D721Med (cell line): ENCODE measurements at regions not wholly inside any gene's neighbourhood (a gene's known extent, or its start where the extent isn't known, plus 50 kb on each side); places are given as distances from the start of the nearest gene placed in this dataset.

Experiments
- DNase-seq: peaks from one replicate; pipeline ENCODE4 v3.0.0; 2011; ENCODE audit warnings: low spot score; ENCODE audit not compliant: insufficient read length
- FAIRE-seq: peaks from 2 replicates; lab custom pipeline; 2011; peaks lifted over from hg19 to GRCh38; lab: Jason Lieb, UNC
- TF ChIP-seq, protein P1 (sequence below): IDR thresholded peaks from 2 replicates; pipeline ENCODE4 v1.5.1; 2012; ENCODE audit warnings: mild to moderate bottlenecking, control low read depth; ENCODE audit not compliant: insufficient read depth; ENCODE audit errors: missing control alignments

DNA sequence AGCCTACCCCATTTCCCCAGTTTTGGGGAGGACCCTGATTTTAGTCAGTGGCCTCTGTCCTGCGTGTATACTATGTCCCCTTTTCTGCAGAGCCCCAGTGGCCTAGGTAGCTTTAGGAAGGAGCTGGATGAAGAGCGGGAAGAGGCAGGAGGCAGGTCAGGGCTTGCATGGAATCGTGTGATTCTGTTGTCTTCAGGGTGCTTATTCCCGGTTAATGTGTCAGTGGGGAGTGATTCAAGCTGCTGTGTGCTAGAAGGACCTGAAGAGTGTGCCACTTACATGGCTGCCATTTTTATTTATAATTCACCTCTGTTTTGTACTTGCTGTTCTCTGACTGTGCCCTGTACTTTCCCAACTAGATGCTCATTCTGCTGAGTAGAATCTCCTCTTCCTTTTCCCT, 127.3 kb upstream of the AMOT start:
- FAIRE-seq (no peak), DNase-seq (no peak)

DNA sequence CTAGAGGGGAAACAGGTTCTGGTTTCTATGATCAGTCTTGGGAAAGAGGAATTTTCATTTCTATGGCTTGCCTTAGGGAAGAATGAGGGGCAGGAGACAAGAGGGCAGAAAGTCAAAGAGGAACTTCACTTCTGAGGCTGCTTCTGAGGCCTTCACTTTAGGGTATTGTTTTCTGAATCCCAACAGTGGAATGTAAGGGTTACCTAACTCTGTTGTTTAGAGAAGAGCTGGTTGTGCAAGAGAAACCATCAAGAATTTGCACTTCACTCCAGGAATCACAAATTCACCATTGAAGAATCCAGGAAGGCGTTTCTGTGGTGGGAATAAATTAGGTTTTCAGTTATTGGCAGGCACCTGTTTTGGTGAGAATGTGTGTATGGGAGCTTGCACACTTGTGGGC, 126.7 kb upstream of the AMOT start:
- FAIRE-seq (no peak), DNase-seq (no peak)
- TF ChIP-seq, protein P1, sequence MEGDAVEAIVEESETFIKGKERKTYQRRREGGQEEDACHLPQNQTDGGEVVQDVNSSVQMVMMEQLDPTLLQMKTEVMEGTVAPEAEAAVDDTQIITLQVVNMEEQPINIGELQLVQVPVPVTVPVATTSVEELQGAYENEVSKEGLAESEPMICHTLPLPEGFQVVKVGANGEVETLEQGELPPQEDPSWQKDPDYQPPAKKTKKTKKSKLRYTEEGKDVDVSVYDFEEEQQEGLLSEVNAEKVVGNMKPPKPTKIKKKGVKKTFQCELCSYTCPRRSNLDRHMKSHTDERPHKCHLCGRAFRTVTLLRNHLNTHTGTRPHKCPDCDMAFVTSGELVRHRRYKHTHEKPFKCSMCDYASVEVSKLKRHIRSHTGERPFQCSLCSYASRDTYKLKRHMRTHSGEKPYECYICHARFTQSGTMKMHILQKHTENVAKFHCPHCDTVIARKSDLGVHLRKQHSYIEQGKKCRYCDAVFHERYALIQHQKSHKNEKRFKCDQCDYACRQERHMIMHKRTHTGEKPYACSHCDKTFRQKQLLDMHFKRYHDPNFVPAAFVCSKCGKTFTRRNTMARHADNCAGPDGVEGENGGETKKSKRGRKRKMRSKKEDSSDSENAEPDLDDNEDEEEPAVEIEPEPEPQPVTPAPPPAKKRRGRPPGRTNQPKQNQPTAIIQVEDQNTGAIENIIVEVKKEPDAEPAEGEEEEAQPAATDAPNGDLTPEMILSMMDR, result no peak

More for the DNA sequence above, 127.3 kb upstream of the AMOT start:
- TF ChIP-seq, protein P1, result no peak

DNA sequence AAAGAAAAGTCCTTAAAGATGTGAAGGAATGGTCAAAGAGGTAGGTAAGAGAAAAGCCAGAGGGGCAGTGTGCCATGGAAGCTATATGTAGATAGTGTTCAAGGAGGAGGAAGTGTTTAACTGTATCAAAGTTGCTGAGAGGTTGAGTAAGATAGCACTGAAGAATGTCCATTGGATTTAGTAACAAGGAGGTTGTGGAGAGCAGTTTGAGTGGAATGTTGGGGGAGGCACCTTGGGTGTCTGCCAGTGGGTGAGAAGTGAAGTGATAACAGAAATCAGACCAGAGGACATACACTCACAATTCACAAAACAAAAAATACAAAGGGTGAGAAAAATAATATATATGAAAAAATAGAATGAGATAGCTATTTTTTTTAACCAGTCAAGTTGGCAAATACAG, 121.3 kb upstream of the AMOT start:
- DNase-seq, result no peak
- FAIRE-seq, result no peak
- TF ChIP-seq, protein P1, result no peak

DNA sequence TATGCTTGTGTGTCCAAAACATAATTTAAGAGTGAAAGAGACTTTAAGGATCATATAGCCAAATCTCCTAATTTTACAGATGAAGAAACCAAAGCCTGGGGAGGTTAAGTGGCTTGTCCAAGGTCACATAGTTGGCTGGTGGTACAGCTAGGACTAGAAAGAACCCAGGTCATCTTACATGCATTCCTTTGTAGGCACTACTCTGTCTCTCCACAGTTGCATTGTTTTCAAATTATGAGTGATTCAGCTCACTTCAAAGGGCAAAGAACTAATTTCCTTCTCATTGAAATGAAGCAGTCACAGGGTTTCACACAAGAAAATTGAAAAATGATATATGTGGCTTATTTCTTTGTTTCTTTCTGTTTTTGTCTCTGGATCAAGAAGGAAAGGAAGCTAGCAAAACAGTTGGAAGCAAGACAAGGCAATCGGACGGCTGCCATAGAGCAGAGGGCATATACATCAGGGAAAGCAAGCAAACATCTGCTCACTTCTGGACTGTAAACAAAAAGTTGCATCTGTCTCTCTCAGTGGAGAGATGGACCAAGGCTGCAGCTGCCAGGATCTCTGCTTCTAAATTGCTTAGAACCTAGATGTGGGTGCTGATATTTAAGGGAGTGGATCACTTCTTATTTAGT, 107.5 kb upstream of the AMOT start:
- TF ChIP-seq, protein P1, result no peak
- no peak for DNase-seq
- no peak for FAIRE-seq

DNA sequence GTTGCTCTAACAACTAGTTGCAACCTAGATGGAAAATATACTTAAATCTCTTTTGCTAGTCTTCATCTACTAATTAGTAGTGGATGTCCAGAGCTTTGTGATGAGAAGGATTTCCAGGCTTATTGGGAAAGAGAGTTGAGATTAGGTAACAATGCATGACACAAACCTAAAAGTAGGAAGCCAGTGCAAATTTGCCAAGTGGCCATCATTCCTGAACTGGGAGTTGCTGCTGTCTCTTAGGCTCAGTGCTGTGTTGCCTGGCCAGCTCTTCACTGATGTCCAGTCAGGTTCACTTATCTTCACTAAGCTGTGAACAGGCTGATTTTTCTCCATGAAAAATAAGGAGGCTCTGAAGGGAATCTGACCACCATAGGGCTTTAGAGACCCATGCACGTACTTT, 105.6 kb upstream of the AMOT start:
- TF ChIP-seq, protein P1, result no peak
- FAIRE-seq (no peak), DNase-seq (no peak)

DNA sequence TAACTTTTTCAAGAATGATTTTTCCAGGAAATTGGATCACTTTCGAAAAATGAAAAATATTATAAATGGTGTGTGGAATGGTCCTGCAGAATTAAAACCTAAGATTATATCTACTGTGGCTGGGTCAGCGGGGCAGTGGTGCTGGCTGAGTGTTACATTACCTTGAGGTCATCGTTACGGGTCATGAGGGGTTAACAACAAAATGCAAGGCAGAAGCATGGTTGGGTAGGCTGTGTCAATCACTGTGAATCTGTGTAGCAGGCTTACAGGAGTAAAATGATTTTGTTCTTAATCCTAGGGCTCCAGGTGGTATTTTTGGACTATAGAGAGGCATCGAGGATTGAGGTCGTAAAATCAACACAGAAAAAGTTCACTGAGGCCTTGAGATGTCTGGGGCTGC, 105.2 kb upstream of the AMOT start:
- FAIRE-seq (no peak), DNase-seq (no peak)
- TF ChIP-seq, protein P1, result no peak

DNA sequence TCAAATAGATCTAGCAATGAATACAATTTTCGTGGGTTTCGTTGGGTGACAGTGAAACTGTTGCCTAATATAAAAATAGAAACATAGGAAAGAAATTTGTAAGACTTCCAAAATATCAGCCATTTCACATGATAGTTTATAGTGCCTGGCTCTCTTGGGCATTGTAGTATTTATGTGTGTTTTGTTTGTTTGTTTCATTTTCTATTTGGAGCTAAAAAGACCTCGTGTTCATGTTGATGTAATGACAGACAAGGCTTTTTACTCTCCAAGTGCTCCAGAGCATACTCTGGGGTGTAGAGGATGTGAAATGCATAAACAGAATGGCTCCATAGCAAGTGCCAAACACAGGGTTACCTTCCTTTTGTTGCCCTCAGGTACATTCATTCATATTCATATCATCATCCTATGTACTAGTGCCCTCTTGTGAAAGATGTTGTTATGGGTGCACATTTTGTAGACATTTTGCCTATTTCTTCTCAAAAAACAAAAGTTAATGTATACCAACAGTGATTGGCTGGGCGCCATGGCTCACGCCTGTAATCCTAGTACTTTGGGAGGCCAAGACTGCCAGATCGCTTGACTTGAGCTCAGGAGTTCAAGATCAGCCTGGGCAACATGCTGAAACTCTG, 100.7 kb upstream of the AMOT start:
- DNase-seq, result no peak
- no peak for FAIRE-seq

More for the DNA sequence above, 100.7 kb upstream of the AMOT start:
- TF ChIP-seq, protein P1, result no peak
